GM12878 (cell line): ENCODE measurements at regions not wholly inside any gene's neighbourhood (a gene's known extent, or its start where the extent isn't known, plus 50 kb on each side); places are given as distances from the start of the nearest gene placed in this dataset.

Source experiments
- CBX5 ChIP-seq: sonication (generic); IDR thresholded peaks from 2 replicates; pipeline ENCODE4 v1.6.1; 2016; ENCODE audit warnings: low read depth, moderate library complexity, mild to moderate bottlenecking, inconsistent platforms
- CREM ChIP-seq: IDR thresholded peaks from 2 replicates; pipeline ENCODE4 v1.6.1; 2014; ENCODE audit warnings: antibody characterized with exemption, low read depth
- CTCF ChIP-seq, 3 experiments: IDR thresholded peaks in 2 of 3; conservative IDR thresholded peaks in 1 of 3; 2 replicates each; pipeline ENCODE4 v1.5.1; 2011; ENCODE audit warnings: low read depth in 3 of 3, low read length in 3 of 3, mild to moderate bottlenecking in 3 of 3, control low read depth in 2 of 3, moderate library complexity in 2 of 3, inconsistent platforms in 1 of 3, mixed read lengths in 1 of 3; ENCODE audit not compliant: control insufficient read depth in 2 of 3, insufficient read depth in 1 of 3; ENCODE audit errors: extremely low read depth in 1 of 3
- ETV6 ChIP-seq, 2 experiments: fragments of 450-650 bp in 1 of 2; IDR thresholded peaks in 1 of 2; conservative IDR thresholded peaks in 1 of 2; 2 replicates each; pipeline ENCODE4 v1.6.1; 2014; ENCODE audit warnings: antibody characterized with exemption in 1 of 2, borderline replicate concordance in 1 of 2, low read depth in 1 of 2, mild to moderate bottlenecking in 1 of 2, moderate library complexity in 1 of 2
- EZH2 ChIP-seq: IDR thresholded peaks from 2 replicates; pipeline ENCODE4 v1.6.1; 2012; ENCODE audit warnings: low read depth, mild to moderate bottlenecking, control low read depth, inconsistent platforms, low read length, borderline replicate concordance; ENCODE audit not compliant: control insufficient read depth
- FOXK2 ChIP-seq: fragments of 450-650 bp; IDR thresholded peaks from 2 replicates; pipeline ENCODE4 v1.6.1; 2017; ENCODE audit warnings: mild to moderate bottlenecking, moderate library complexity
- HDAC6 ChIP-seq: fragments of 200-600 bp; sonication (generic); IDR thresholded peaks from one replicate; pipeline ENCODE4 v1.8.0; 2017; ENCODE audit warnings: antibody characterized with exemption; ENCODE audit not compliant: unreplicated experiment
- POLR2A ChIP-seq: IDR thresholded peaks from 2 replicates; pipeline ENCODE4 v1.6.1; 2011; ENCODE audit warnings: low read depth, mild to moderate bottlenecking, low read length
- POLR2AphosphoS5 ChIP-seq: IDR thresholded peaks from 2 replicates; pipeline ENCODE4 v1.6.1; 2011; ENCODE audit warnings: mild to moderate bottlenecking, low read length, inconsistent platforms
- RFX5 ChIP-seq: IDR thresholded peaks from 2 replicates; pipeline ENCODE4 v1.6.1; 2011; ENCODE audit warnings: low read depth, low read length, improper control_type of control experiment
- ZBTB11 ChIP-seq: fragments of 450-650 bp; formaldehyde crosslinking; IDR thresholded peaks from 2 replicates; pipeline ENCODE4 v1.5.0; 2022; ENCODE audit warnings: mild to moderate bottlenecking, missing genetic modification characterization
- TF ChIP-seq, protein P1 (sequence below): IDR thresholded peaks from 2 replicates; pipeline ENCODE4 v1.6.1; 2011; ENCODE audit warnings: mild to moderate bottlenecking, low read depth, low read length, moderate library complexity; ENCODE audit not compliant: insufficient replicate concordance
- TF ChIP-seq, protein P2 (sequence below): fragments of 450-650 bp; IDR thresholded peaks from 2 replicates; pipeline ENCODE4 v1.6.1; 2017; ENCODE audit warnings: mild to moderate bottlenecking, moderate library complexity

DNA sequence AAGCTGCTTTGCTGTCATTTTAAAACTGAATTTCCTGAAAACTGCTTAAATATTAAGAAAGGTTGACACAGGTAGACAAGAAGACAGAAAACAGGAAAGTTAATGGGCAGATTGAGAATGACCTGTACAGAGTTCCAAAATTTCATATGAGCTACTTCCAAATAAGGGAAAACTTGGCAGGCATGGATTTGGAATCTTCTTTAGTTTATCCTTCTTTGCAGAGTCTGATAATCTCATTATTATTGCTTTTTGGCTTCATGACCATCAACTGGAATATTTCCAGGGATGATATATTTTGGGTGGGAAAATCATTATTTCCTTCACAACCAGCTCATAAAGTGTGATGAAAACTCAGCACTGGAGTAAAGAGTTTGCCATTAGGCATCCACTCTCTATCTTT is 346.5 kb upstream of the NPVF start:
- no peak for TF ChIP-seq EZH2
- no peak for TF ChIP-seq ZBTB11 (CRISPR knock-in tag)
- TF ChIP-seq CBX5 = no peak
- TF ChIP-seq RFX5 = no peak
- TF ChIP-seq HDAC6 = no peak
- TF ChIP-seq, protein P1, sequence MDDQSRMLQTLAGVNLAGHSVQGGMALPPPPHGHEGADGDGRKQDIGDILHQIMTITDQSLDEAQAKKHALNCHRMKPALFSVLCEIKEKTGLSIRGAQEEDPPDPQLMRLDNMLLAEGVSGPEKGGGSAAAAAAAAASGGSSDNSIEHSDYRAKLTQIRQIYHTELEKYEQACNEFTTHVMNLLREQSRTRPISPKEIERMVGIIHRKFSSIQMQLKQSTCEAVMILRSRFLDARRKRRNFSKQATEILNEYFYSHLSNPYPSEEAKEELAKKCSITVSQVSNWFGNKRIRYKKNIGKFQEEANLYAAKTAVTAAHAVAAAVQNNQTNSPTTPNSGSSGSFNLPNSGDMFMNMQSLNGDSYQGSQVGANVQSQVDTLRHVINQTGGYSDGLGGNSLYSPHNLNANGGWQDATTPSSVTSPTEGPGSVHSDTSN = no peak
- no peak for TF ChIP-seq POLR2A
- TF ChIP-seq, protein P2, sequence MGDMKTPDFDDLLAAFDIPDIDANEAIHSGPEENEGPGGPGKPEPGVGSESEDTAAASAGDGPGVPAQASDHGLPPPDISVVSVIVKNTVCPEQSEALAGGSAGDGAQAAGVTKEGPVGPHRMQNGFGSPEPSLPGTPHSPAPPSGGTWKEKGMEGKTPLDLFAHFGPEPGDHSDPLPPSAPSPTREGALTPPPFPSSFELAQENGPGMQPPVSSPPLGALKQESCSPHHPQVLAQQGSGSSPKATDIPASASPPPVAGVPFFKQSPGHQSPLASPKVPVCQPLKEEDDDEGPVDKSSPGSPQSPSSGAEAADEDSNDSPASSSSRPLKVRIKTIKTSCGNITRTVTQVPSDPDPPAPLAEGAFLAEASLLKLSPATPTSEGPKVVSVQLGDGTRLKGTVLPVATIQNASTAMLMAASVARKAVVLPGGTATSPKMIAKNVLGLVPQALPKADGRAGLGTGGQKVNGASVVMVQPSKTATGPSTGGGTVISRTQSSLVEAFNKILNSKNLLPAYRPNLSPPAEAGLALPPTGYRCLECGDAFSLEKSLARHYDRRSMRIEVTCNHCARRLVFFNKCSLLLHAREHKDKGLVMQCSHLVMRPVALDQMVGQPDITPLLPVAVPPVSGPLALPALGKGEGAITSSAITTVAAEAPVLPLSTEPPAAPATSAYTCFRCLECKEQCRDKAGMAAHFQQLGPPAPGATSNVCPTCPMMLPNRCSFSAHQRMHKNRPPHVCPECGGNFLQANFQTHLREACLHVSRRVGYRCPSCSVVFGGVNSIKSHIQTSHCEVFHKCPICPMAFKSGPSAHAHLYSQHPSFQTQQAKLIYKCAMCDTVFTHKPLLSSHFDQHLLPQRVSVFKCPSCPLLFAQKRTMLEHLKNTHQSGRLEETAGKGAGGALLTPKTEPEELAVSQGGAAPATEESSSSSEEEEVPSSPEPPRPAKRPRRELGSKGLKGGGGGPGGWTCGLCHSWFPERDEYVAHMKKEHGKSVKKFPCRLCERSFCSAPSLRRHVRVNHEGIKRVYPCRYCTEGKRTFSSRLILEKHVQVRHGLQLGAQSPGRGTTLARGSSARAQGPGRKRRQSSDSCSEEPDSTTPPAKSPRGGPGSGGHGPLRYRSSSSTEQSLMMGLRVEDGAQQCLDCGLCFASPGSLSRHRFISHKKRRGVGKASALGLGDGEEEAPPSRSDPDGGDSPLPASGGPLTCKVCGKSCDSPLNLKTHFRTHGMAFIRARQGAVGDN = no peak
- TF ChIP-seq POLR2AphosphoS5 = no peak
- TF ChIP-seq CREM = no peak
- TF ChIP-seq ETV6 (conservative IDR thresholded peaks at IDR 0.05 in 1 of 2, IDR thresholded peaks at IDR 0.05 in 1 of 2; ENCODE audit: borderline replicate concordance in 1 of 2, low read depth in 1 of 2) = no peak
- no peak for TF ChIP-seq FOXK2
- no peak for TF ChIP-seq CTCF (IDR thresholded peaks at IDR 0.05 in 2 of 3, conservative IDR thresholded peaks at IDR 0.05 in 1 of 3; ENCODE audit: control insufficient read depth in 2 of 3, extremely low read depth in 1 of 3, insufficient read depth in 1 of 3, low read depth in 3 of 3, low read length in 3 of 3)
